ENCODE measurements at regions not wholly inside any gene's neighbourhood (a gene's known extent, or its start where the extent isn't known, plus 50 kb on each side); places are given as distances from the start of the nearest gene placed in this dataset.

GRCh38 chr1:208646431-208646830, 402.2 kb upstream of the PLXNA2 start:
- no peak for DNase-seq

GRCh38 chr1:208648146-208648545, 404.0 kb upstream of the PLXNA2 start:
- no peak for DNase-seq

- DNase-seq, result peak; percentile 31
Measured at GRCh38 chr1:208652296-208653160, 408.3 kb upstream of the PLXNA2 start.

DNA sequence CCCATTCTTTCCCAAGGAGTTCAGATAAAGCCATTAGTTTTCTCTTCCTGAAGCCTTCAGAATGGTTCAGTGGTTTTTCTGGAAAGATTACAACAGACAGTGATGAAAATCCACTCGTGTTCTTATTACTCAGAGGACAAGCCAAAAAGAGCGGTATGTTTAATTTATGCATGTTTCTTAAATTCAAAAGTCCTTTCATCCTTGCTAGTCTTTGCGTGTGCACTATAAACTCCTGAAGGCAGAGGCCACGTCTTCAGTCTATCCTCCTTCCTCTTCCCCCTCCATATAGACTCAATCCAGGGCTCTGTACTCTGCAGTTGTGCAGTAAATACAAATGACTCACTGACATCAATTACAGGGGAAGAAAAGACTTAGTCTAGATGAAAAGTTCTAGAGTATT, 409.2 kb upstream of the PLXNA2 start:
- no peak for DNase-seq

- DNase-seq, result no peak
Measured at GRCh38 chr1:208654241-208654640, 410.1 kb upstream of the PLXNA2 start.

- no peak for DNase-seq
Measured at GRCh38 chr1:208665936-208666335, 421.8 kb upstream of the PLXNA2 start.

DNA sequence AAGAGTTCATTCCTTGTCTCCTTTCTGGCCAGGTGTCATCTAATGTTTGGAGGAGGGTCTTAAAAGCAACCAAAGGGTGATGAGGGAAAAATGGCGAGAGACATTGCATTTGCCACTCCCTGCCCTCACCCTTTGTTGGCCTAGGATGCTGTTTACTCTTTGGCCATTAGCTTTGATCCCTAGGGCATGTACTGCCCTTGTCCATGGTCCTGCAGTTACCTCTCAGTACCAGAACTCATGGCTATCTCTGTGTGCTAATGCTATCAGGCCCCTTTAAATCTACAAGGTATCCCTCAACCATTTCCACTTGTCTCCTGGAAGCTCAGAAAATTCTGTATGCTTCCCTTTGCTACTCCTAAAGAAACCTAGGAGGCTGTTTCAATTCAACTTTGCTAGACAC, 424.8 kb upstream of the PLXNA2 start:
- no peak for DNase-seq

DNA sequence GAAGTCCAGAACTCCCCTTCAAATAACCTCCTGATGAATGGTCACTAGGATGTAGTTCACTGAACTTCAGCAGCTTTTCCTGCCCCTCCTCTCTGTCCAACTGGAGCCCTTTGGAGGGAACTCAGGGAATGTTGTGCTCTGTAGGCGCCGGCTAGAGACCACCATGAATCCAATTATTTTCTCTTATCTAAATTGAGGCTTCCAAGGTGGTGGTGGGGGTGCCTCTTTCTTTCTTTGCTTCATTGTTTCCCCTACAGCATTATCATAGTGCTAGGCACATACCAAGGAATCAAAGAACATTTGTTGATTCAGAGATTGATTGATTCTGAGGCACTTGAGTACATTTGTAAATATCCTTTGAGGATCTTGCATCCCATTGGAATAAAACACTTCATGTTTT, 426.6 kb upstream of the PLXNA2 start:
- no peak for DNase-seq

DNA sequence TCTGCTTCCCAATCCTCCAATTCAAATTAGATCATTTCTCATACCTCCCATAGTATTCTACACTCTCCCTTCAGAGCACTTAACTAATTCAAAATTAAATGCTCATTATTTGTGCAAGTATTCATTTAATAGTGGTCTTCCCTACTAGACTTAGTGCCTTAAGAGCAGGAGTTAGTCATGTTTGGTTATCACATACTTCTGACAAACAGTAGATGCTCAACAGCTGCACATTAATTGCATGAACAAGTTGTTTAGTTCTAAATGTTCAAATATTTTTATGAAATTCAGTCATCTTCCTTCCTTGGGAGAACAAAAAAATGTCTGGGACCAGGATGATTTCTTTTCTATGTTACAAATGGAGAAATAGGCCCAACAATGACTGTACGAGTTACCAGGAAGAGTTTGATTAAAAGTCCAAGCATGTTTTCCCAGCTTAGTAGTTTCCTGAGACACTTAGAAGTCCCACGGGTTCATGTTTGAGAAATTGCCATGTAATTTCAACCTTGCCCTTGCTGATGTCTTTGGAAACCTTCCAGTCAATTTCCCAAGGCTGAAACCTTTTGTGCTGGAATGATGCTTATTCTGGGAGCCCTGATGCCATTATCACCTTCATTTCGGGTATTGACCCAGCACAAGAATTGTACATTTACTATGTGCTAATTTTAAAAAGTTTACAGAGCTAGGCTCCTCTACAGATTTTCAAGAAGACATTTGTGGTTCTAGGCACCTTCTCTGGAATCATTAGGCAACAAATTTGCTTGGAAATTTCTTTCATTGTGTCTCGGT, 437.9 kb upstream of the PLXNA2 start:
- DNase-seq, result no peak

DNA sequence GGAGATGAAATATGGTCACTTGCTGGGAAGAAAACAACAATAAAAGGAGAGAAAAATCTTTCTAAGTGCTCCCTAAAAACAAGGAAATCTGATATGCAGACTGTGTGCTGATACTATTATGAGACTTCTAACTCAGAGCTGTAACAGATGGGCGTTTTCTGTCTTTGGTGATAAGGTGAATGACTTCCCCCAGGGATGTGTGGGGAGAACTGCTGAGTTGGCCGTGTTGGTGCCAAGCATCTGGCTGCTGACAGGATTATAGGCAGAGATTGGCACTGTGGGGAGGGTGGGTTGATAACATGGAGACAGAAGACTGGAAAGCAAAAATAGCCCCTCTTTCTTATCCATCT, 438.5 kb upstream of the PLXNA2 start:
- DNase-seq, result no peak

- DNase-seq, result no peak
Measured at GRCh38 chr1:208683141-208683540, 439.0 kb upstream of the PLXNA2 start.

DNA sequence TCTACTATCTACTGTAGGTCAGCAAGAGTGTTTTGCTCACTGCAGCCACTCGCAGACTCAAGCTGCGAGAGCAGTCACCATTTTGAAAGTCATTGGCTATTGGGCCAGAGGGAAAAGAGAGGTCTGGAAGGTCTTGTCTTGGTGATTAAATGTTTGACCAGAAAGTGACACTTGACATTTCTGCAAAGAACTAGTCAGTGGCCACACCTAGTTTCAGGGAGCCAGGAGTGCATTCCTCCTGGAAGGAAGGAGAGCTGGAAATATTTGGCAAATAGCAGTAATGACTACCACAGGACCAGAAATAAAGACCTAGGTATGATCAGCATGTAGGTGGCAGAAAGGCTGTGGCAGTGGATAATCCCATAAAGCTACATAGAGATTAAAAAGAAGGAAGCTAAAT, 440.0 kb upstream of the PLXNA2 start:
- DNase-seq, result no peak

- DNase-seq, result no peak
Measured at GRCh38 chr1:208686592-208686991, 442.4 kb upstream of the PLXNA2 start.

- DNase-seq, result no peak
Measured at GRCh38 chr1:208688656-208689315, 444.6 kb upstream of the PLXNA2 start.

- peak; percentile 28 for DNase-seq
Measured at GRCh38 chr1:208691012-208691411, 446.8 kb upstream of the PLXNA2 start.

- DNase-seq, result no peak
Measured at GRCh38 chr1:208709981-208710380, 465.8 kb upstream of the PLXNA2 start.

- DNase-seq, result no peak
Measured at GRCh38 chr1:208714323-208714722, 470.1 kb upstream of the PLXNA2 start.

DNA sequence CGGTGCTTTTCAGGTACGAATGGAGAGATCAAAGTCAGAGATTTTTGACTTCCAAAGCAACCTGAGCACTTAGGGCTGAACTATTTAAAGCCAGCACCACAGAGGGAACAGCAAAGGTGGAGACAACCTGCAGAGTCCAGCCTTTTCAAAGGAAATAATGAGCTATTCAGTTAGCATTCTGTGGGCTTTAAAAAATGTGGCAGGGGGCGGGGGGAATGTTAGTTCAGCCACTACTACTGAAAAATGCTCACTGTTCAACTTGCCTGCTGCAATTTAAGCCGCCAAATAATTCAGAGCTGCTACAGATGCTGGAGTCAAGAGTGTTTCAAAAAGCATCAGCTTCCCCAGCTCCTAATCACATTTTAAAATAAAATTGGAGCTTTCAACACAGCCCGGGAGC, 473.3 kb upstream of the PLXNA2 start:
- DNase-seq, result no peak

DNA sequence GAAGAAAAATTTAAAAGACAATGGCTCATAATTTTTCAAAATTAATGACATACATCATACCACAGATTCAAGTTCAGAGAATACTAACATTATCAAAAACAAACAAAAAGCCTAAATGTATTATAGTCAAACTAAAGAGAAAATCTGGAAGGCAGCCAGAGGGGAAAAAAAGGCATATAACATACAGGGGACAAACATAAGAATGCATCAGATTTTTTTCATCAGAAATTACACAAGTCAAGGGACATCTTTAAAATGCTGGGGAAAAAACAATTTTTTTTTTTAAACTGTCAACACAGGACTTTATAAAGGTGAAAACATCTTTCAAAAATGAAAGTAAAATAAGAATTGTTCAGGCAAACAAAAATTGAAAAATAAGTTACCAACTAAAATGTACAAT, 478.4 kb upstream of the PLXNA2 start:
- no peak for DNase-seq

GRCh38 chr1:208724079-208724478, 479.9 kb upstream of the PLXNA2 start:
- DNase-seq, result no peak

- DNase-seq, result no peak
Measured at GRCh38 chr1:208728815-208729214, 484.6 kb upstream of the PLXNA2 start.

GRCh38 chr1:208731981-208732821, 488.0 kb upstream of the PLXNA2 start:
- DNase-seq, result peak; percentile 37

DNA sequence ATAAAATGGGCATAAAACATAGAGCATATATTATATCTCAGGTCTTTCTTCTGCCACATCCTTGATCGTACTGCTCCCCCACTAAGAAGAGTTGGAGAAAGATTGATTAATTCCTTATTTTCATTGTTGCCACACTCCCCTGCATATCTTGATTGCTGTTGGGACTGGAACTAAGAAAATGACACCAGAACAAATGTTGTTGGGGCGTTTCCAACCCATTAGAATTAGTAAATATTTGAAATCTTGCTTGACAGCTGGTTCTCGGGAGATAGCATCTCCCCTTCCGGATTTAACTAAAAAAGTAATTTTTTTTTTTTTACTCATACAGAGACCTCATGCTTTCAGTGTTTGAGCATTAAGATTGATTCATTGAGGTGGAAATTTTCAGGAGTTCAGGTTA, 493.0 kb upstream of the PLXNA2 start:
- DNase-seq, result no peak

Measured in DMS79 (cell line).